ENCODE measurements at regions not wholly inside any gene's neighbourhood (a gene's known extent, or its start where the extent isn't known, plus 50 kb on each side); places are given as distances from the start of the nearest gene placed in this dataset.

GRCh38 chr16:52386694-52387093, 160.2 kb downstream of the TOX3 start:
- DNase-seq (ENCODE audit: low read depth in 1 of 2, low spot score in 1 of 2): no peak
- no peak for TF ChIP-seq REST (IDR thresholded peaks at IDR 0.05; ENCODE audit: insufficient replicate concordance, low read depth)
- TF ChIP-seq POLR2AphosphoS5 (IDR thresholded peaks at IDR 0.05; ENCODE audit: low read depth): no peak
- TF ChIP-seq GABPA (IDR thresholded peaks at IDR 0.05; ENCODE audit: low read depth): no peak
- TF ChIP-seq, protein P1, sequence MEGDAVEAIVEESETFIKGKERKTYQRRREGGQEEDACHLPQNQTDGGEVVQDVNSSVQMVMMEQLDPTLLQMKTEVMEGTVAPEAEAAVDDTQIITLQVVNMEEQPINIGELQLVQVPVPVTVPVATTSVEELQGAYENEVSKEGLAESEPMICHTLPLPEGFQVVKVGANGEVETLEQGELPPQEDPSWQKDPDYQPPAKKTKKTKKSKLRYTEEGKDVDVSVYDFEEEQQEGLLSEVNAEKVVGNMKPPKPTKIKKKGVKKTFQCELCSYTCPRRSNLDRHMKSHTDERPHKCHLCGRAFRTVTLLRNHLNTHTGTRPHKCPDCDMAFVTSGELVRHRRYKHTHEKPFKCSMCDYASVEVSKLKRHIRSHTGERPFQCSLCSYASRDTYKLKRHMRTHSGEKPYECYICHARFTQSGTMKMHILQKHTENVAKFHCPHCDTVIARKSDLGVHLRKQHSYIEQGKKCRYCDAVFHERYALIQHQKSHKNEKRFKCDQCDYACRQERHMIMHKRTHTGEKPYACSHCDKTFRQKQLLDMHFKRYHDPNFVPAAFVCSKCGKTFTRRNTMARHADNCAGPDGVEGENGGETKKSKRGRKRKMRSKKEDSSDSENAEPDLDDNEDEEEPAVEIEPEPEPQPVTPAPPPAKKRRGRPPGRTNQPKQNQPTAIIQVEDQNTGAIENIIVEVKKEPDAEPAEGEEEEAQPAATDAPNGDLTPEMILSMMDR (IDR thresholded peaks at IDR 0.05; ENCODE audit: insufficient read depth, low read length): no peak
- TF ChIP-seq SPI1 (IDR thresholded peaks at IDR 0.05; ENCODE audit: borderline replicate concordance, low read depth): no peak
- no peak overlapping the region for H3K4me3 ChIP-seq (replicated peaks; ENCODE audit: insufficient read depth, low read length)
- H3K27ac ChIP-seq (replicated peaks): no peak overlapping the region
- peaks cover 2% of the 10 kb centered on the region for H3K27me3 ChIP-seq (ENCODE audit: insufficient read depth, poor library complexity, severe bottlenecking)

DNA sequence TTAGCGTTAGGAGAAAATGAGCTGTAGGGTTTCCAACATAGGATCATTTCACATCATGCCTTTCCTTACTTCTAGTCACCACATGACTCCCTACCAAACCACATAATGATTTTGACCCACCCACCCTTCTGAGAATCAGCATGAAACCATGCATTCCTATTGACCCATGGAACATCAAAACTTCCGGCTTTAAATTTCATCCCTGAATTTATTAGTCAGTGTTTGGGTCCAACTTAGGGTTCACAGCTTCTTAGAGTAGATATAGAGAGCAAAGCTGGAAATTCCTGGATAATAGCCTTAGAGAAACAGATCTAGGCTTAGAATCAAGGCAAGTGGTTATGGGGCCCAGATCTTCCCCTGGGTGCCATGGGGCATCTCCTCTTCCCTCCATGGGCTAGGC, 162.6 kb downstream of the TOX3 start:
- no peak overlapping the region for H3K27ac ChIP-seq (replicated peaks)
- no peak for DNase-seq (ENCODE audit: low read depth in 1 of 2, low spot score in 1 of 2)
- no peak overlapping the region for H3K4me3 ChIP-seq (replicated peaks; ENCODE audit: insufficient read depth, low read length)
- no peaks in the 10 kb centered on the region for H3K27me3 ChIP-seq (ENCODE audit: insufficient read depth, poor library complexity, severe bottlenecking)
- no peak for TF ChIP-seq POLR2AphosphoS5 (IDR thresholded peaks at IDR 0.05; ENCODE audit: low read depth)
- no peak for TF ChIP-seq REST (IDR thresholded peaks at IDR 0.05; ENCODE audit: insufficient replicate concordance, low read depth)
- no peak for TF ChIP-seq SPI1 (IDR thresholded peaks at IDR 0.05; ENCODE audit: borderline replicate concordance, low read depth)
- no peak for TF ChIP-seq GABPA (IDR thresholded peaks at IDR 0.05; ENCODE audit: low read depth)

GRCh38 chr16:52383640-52384292, 163.2 kb downstream of the TOX3 start:
- no peak for DNase-seq (ENCODE audit: low read depth in 1 of 2, low spot score in 1 of 2)
- TF ChIP-seq, protein P1 (IDR thresholded peaks at IDR 0.05; ENCODE audit: insufficient read depth, low read length): no peak
- TF ChIP-seq REST (IDR thresholded peaks at IDR 0.05; ENCODE audit: insufficient replicate concordance, low read depth): no peak
- TF ChIP-seq POLR2AphosphoS5 (IDR thresholded peaks at IDR 0.05; ENCODE audit: low read depth): no peak
- TF ChIP-seq SPI1 (IDR thresholded peaks at IDR 0.05; ENCODE audit: borderline replicate concordance, low read depth): no peak
- no peak for TF ChIP-seq GABPA (IDR thresholded peaks at IDR 0.05; ENCODE audit: low read depth)
- Histone ChIP-seq H3K27me3 (ENCODE audit: insufficient read depth, poor library complexity, severe bottlenecking) (no peaks in the 10 kb centered on the region), H3K4me3 (replicated peaks; ENCODE audit: insufficient read depth, low read length) (no peak overlapping the region), H3K27ac (replicated peaks) (no peak overlapping the region)

All from HL-60 (cell line).